ENCODE measurements at regions not wholly inside any gene's neighbourhood (a gene's known extent, or its start where the extent isn't known, plus 50 kb on each side); places are given as distances from the start of the nearest gene placed in this dataset.

DNA sequence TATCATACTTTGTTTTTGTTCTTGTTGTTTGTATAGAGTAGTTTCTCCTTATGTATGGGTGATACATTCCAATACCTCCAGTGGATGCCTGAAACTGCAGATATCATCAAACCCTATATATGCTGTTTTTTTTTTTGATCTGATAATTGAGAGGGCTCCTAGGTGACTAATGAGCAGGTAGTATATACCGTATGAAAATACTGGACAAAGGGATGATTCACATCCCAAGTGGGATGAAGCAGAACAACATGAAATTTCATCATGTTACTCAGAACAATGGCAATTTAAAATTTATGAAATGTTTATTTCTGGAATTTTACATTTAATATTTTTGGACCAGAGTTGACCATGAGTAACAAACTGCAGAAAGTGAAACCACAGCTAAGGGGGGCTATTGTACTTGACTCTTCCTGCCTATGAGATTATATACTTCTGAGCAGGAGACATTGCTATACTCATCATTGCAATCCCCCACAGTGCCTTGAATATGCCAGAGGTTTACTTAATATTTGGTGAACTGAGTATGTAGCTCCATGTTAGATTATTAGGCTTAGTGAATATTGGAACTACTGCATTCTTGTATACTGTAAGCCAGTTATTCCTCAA, 258.7 kb upstream of the FBXL7 start:
- TF ChIP-seq GATA2 (IDR thresholded peaks at IDR 0.05; ENCODE audit: low read depth, low read length) (no peak), GATA3 (IDR thresholded peaks at IDR 0.05; ENCODE audit: low read depth, low read length) (no peak)
